MM.1S (cell line): ENCODE measurements at regions not wholly inside any gene's neighbourhood (a gene's known extent, or its start where the extent isn't known, plus 50 kb on each side); places are given as distances from the start of the nearest gene placed in this dataset.

Experiments
- EZH2 ChIP-seq: fragments of 300-600 bp; sonication (generic); optimal IDR thresholded peaks from 2 replicates; pipeline ENCODE3; 2017; ENCODE audit warnings: low read depth, mild to moderate bottlenecking, antibody characterized with exemption, low read length, mixed read lengths
- EZH2phosphoT487 ChIP-seq: fragments of 300-600 bp; sonication (generic); IDR thresholded peaks from 2 replicates; pipeline ENCODE4 v1.6.1; 2018; ENCODE audit warnings: antibody characterized with exemption, low read length
- TF ChIP-seq, protein P1 (sequence below): fragments of 300-600 bp; sonication (generic); IDR thresholded peaks from 2 replicates; pipeline ENCODE4 v1.5.1; 2016; ENCODE audit warnings: antibody characterized with exemption, low read length, mixed read lengths

DNA sequence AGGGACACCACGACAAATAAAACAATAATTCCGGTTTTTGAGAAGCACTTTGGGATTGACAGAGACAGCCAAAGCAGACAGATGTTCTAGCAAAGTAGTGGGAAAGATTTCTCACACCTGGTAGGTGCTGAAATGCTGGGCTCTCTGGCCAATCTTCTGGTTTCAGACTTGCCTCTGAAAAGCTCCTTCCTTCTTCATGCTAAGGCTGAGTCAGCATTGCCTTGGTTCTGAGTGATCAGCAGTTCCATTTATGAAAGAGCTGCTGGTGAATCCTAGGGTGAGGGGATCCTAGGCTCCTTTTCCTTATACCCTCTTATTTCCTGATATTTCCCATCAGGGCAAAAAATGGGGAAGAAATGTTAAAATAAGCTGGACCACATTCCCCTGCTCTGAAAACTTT, 268.7 kb upstream of the SALL1 start:
- TF ChIP-seq, protein P1, sequence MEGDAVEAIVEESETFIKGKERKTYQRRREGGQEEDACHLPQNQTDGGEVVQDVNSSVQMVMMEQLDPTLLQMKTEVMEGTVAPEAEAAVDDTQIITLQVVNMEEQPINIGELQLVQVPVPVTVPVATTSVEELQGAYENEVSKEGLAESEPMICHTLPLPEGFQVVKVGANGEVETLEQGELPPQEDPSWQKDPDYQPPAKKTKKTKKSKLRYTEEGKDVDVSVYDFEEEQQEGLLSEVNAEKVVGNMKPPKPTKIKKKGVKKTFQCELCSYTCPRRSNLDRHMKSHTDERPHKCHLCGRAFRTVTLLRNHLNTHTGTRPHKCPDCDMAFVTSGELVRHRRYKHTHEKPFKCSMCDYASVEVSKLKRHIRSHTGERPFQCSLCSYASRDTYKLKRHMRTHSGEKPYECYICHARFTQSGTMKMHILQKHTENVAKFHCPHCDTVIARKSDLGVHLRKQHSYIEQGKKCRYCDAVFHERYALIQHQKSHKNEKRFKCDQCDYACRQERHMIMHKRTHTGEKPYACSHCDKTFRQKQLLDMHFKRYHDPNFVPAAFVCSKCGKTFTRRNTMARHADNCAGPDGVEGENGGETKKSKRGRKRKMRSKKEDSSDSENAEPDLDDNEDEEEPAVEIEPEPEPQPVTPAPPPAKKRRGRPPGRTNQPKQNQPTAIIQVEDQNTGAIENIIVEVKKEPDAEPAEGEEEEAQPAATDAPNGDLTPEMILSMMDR = no peak
- no peak for TF ChIP-seq EZH2phosphoT487
- no peak for TF ChIP-seq EZH2
